HCEC 1CT (cell line): ENCODE measurements at regions not wholly inside any gene's neighbourhood (a gene's known extent, or its start where the extent isn't known, plus 50 kb on each side); places are given as distances from the start of the nearest gene placed in this dataset.
A peak's percentile ranks its signal among the peaks of the same experiment; 100 is the strongest.

Experiments used
- DNase-seq: peaks from one replicate; pipeline ENCODE4 v3.0.0-alpha.2; 2017

DNA sequence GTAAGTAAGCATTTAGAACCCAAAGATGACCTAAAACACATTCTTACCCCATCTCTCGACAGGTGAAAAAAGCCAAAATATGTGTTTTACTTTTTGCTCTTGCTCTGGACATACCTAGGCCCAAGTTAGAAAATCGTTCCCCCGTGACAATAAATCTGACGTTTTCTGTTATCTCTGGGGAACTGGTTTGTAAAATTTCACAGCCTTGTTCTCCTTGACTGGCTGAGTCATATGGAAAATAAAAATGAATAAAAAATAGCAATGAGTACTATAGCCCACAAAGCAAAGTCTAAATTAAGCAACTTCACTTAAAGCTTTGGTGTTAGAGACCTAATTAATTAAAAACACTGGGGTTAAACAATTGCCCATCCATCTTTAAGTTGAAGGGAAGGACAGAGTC is 286.9 kb upstream of the CLINT1 start:
- no peak for DNase-seq

DNA sequence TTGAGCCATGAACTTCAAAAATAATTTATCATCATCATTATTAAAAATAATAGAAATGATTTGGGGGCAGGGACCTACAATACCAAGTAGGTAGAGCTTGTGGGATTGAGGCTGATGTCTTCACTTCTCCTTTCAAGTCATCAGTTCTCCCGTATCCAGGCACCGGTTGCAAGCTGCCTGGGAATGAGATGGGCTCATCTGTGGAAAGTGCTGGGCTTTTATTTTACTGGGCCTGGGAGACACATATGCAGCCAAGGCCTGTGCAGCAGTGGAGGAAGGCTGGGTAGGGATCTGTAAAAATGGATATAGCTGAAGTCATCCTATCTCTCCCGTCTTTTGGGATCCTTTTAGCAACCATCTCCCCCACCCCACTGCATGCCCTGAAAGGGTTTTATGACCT is 284.1 kb upstream of the CLINT1 start:
- DNase-seq: no peak

DNA sequence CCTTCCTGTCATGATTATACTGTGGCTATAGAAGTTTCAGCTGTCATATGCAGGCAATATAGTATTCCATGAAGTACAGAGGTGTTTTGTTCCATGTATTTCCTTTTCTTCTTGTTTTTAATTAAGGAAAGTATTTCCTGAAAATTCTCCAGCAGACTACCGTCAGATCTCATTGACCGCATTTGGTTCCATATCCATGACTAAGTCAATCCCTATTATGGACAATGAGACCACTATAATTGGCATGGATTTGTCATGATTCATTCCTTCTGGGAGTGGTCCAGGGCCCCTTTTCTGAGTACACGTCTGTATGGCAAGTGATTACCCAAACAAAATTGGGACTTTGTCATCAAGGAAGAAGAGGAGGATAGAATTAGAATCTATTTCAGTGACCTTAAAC is 283.2 kb upstream of the CLINT1 start:
- DNase-seq: no peak

DNA sequence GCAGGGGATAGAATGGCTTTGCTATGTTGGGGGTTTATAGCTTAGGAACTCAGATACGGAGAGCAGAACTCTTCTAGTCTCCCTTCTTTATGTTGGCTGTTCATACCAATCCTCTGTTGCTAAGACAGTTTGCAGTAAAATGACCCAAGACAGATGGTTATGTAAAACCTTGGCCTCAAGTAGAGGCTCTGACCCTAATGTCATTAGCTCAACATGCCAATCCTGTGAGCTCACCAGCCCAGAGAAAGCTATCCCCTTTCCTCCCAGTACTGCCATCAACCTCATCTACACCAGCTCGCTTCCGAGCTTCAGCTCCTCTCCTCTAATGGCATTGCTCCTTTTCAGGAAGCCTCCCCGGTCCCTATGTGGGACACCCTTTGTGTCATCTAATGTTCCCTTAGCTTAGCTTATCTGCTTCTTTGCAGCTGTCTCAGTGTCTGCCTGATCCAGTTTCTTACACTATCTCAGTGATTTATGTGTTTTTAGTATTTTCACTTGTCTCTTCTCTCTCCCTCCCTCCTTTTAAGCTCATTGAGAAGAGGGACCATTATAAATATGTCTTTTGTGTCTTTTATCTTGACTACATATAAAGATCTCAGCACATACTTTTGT is 281.3 kb upstream of the CLINT1 start:
- DNase-seq: peak; percentile 73

DNA sequence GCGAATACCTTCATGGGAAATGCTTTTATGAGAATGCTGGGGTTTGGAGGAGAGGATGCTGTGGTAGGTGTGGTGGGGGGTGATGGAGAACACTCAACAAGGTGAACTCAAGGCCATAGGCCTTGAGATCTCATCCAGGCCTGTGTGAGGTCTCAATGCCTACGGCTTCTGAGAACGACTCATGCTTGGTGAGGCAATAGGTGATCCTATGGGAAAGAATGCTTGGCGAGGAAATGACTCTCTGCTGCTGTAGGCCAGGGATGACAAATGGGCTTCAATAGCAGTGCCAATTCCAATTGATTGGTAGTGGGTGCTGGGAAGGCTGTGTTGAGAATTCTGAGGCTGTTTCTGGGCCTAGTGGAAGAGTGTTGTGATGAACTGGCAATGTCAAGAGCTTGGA is 280.2 kb upstream of the CLINT1 start:
- DNase-seq: peak; percentile 78

DNA sequence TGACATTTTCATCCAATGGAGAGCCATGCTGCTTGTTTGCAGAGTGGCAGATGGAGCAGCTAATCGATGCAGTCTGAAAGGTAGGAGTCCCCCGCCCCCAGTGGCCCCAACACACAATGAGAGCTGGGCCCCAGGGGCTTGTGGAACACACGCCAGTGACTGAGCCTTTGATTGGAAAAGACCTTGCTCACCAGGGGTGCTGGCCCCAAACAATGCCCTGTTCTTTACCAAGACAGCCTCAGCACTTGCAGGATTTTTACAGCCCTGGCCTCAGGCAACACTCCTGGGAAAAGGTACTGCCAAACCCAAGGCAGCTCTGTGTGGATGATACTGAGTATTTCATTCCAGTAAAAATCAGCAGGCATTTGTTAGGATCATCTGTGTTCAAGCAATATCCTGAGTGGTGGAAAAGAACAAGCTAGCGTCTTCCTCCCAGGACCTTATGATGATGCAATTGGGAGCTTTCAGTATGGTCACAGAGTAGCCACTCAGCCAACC is 276.8 kb upstream of the CLINT1 start:
- DNase-seq: no peak

DNA sequence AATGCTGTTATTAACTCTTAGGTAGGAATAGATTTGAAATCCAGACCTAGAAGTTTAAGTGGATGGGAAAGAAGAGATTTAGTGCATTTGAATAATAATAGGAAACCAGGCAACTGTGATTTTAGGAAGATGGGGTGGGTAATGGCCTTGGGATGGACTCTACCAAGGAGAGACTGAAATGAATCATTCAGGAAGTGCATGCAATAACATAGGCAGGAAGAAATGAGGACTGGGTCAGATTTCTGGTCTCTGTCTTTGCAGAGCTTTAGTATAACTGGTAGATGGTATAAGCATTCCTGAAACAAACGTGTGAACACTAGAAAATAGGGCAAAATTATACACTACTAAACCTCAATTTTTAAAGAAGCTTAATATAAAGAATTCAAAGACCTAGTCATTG is 274.4 kb upstream of the CLINT1 start:
- DNase-seq: peak; percentile 34

DNA sequence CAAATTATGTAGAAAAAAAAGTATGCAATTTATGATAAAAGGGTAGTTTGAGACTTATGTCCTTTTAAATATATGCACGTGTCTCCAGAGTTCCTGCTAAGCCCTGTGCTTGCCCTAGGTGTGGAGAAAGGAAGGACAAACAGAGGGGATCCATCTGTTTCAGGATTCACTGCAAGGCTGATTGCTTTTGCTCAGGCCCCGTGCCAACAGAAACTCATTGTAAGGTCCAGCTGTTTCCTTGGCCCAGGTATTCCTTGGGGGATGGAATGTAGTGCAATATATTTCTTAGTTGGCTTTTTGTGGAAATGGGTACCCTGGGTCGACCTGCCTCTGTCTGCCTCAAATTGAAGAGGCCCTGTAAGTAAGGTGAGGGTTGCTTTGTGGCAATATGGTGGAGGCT is 268.6 kb upstream of the CLINT1 start:
- no peak for DNase-seq

DNA sequence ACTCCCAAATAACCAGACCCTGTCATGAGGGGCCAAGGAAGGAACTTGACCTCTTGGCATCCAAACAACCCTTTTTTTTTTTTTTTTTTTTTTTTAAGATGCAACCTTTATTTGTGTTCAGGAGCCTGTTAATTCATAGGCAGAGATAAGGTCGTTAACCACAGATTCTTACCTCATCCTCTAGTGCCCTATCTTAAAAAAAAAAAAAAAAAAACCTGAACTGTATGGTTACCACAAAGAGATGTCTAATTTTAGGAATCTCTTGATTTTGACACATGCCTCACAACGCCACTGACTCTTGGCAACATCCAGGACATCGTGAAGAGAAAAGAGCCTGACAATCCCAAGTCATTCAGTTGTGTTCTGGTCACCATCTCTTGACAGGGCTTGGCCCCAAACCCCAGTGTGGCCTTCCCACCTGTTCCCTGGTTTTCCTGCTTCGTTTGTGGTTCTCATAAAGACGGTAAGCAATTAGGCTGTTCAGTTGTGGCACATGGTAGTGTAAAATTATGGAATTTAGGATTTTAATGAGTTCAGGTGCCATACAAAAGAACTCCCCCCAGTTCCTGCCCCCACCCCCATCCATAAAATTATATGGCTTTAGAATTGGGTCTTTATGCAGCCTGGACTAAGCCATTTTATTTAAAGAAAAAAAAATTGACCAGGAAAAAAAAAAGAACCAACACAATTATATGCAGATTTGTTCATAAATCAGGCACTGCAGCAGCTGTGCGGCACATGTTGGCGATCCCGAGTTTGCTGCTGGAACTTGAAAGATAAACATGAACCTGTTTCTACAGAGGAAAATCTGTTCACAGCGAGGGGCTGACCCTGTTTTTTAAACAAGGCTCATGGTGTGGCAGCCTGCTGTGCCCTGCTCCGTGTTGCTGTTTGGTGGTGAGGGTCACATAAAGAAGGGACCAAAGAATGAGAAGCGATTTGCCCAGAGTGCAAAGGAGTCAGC is 267.8 kb upstream of the CLINT1 start:
- DNase-seq: no peak

DNA sequence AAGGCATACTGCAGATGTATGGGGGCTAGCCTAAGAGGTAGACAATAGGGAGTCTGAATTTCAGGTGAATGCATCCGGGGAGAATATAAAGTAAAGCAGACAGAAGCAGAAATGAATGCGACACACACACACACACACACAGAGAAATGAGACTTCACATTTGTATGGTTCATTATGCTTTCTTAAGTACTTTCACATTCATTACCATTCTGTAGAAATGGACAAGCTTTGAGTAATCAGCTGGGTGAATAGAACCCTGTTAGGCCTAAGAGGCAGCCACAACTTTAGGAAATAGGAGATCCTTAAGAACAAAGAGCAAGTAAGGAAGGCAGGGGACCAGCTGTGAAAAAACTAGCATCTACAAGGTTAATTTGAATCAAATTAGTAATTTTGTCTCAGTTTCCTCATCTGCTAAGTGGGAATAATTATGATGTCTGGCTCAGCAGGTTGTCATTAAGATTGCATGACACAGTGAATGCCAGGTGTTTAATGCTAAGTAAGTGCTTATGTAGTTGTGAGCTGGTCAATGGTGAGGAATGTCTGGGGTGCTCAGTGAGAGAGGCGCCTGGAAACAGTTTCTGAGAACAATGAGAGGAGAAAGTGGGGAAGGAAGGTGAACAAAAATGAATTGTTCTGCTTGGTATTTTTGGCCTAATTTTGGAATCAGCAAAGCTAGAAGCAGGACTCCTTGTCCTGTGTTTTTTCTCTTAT is 265.8 kb upstream of the CLINT1 start:
- DNase-seq: no peak

DNA sequence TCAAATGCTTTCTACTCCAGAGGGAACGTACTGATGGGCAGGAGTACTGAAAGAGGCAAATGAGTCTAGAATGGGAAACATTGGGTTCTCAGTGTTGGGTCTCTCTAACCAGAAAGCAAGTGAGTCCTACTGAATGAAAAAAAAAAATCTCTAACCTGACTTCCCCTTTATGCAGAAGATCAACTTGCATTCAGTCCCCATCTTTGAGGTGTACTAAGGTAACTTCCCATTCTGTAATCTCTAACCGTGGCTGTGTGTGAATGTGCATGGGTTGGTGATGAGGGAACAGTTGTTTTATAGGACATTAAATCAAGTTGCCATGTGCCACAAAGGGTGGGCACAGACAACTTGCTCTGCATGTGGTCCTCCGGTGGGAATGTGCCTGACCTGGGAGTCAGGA is 264.6 kb upstream of the CLINT1 start:
- DNase-seq: no peak

DNA sequence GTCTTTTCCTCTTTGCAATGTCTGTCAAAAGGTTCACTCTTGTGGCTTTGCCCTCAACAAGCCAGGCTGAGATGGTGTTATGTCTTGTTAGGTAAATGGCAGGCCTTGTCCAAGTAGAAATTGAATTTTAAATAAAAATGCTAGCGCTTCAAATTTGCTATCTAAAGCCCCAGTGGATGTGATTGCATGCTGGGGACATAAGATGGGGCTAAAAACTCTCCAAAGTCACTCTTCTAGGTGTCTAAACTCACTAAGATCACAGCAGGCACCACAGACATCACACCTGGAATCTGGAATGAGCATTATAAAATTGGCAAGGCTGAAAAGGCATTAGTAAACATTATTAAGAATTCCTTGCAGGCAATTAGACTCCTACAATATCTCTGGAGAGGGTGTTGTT is 262.7 kb upstream of the CLINT1 start:
- no peak for DNase-seq

DNA sequence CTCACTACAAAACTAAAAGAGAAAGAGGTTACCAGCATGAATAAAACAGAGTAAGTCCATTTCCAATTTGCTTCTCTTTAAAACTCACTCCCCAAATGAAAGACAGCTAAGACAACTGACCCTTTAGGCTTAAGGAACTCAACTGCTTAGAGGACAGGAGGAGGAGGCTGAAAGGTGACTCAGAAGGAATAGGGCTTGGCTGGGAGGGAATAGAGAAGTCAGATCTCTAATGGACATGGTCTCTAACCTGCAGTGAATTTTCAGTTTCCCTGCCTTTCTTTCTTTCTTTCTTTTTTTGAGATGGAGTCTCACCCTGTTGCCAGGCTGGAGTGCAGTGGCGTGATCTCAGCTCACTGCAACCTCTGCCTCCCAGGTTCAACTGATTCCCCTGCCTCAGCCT is 261.8 kb upstream of the CLINT1 start:
- DNase-seq: peak; percentile 40

DNA sequence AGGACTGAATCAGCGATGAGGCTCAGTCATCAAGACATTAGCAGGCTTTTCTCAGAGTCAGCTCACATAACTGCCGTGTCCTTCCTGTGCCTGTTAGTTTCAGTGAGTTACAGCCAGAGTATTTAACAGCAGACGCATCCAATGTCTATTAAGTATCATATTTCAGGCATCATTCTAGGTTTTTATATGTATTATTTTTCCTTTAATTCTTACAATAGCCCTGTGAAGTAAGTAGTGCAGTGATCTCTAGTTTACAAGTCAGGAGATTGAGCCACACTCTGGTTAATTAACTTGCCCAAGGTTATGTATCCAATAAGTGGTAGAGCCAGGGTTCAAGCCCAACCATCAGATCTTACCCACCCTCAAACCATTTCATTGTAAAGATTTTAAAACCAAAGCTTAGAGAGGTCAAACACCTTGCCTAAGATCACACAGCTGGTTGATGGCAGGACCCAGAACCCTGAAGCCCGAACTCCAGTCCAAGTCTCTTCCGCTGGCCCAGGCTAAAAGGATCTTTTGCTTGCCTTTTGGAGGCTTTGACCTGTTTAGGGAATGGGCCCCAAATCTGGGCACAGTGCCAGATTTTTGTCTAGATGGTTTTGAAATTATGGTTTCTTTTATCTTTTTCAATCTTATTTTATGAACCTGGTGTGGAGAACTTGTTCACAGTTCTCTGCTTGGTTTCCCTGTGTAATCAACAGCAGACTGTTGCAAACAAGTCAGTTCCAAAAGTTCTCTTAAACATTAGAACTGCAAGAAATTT is 261.2 kb upstream of the CLINT1 start:
- peak; percentile 88 for DNase-seq

DNA sequence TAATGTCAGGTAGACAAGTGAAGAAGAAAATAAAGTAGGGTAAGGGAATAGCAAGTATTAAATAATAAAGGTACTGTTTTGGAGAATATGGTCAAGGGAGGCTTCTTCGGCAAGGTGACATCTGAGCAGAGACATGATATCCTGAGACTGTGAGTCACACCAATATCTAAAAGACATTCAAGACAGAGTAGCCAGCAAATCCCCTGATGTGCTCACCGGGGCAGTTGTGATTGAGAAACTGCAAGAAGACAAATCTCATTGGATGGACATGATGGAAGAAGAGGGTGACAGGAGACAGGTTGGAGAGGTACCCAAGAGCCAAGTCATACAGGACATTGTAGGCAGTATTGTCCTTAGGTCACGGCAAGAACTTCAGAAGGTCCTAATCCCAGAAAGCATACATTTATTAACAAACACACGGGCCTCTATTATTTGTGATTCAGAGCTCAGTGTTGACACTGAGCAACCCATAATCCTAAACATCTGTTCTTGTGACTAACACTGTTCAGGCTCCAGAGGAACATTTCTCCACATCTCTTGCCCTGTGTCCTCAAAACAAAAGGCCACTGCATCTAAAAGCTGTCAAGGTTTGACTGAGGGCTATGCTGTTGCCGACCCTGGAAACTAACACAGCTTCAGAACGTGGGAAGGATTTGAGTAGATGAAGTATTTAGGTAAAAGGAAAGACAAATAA is 258.7 kb upstream of the CLINT1 start:
- DNase-seq: peak; percentile 67

DNA sequence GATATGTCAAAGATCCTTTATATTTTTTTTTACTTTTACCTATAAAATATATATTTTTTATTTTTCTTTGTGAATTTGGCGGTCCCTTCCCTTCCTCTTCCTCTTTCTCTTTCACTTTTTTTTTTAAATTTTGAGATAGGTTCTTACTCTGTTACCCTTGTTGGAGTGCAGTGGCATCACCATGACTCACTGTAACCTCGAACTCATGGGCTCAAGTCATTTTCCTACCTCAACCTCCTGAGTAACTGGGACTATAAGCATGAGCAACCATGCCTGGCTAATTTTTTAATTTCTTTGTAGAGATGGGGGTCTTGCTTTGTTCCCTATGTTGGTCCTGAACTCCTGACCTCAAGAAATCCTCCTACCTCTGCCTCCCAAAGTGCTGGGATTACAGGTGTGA is 258.0 kb upstream of the CLINT1 start:
- no peak for DNase-seq

DNA sequence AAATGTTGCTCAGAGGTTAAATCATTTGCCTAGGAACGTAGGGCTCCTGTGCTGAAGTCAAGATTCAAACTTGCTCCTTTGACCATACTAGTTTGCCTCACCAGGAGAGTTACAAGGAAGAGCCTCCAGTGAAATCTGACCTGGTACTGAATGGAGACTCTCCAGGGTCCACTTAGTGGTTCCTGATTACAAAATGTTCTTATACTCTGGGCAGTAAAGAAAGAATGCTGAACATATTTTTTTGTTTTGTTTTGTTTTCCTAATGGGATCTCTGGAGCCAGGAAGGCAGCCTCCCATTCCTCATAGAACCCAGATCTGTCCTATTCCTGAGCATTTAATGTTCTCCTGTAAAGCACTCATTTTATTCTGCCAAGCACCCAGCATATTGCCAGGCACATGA is 256.5 kb upstream of the CLINT1 start:
- DNase-seq: no peak

DNA sequence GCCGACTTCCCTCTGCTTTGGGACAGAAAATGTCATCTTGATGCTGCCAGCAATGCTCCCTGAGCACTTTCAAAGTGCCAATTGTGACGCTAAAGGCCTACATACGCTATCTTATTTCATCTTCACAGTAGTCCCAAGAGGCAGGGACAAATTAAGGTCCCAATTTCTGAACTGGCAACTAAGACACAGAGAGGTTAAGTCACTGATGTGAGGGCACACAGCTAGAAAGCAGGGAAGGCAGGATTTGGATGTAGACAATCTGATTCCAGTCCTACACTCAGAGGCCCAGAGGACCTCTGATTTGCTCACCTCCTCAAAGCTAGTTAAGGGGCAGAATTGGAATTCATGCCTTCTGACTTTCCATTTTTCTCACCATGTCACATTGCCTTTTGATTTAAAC is 249.2 kb upstream of the CLINT1 start:
- DNase-seq: no peak

DNA sequence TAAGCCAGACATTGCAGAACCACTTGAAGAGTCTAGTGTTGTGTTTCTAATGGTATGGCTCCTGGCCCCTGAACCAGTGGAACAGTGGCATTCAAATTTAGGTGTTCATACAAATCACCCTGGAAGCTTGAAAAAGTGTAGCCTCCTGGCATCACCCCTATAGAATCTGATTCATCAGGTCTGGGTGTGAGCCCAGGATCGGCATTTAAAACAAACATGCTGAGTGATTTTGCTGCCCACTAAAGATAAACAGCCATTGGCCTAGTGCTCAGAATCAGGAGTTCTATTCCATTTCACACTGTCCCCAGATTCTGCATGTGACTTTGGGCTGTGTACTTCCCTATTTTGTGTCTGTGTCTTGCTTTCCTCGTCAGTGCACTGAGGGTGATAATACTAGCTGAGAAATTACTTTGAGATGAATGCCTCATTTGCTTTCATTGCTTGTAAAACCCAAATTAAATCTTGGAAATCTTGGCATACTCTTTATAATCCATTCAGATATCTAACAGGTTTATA is 241.5 kb upstream of the CLINT1 start:
- DNase-seq: no peak

DNA sequence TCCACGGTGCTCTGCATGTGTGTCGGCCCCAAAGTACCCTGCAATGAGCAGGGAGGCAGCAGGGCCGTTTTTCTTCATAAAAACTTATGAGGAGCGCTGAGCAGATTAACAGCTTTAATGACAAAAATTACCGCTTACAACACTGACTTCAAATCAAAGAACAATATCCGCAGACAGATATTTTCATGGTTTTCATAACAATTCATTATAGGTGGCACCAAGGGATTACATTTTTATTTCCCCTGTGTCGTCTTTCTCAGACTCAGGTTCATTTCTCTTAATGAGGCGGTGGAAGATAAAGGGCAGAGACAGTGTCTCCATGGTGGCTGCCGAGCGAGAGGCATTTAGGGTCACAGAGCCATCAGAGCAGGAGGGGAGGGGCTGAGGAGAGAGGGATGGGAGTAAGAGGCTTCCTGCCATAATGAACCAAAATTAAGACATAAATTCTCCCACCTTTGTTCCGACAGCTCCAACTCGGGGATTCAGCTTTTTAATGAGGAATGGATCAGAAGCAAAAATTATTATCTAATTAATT is 240.7 kb upstream of the CLINT1 start:
- no peak for DNase-seq

DNA sequence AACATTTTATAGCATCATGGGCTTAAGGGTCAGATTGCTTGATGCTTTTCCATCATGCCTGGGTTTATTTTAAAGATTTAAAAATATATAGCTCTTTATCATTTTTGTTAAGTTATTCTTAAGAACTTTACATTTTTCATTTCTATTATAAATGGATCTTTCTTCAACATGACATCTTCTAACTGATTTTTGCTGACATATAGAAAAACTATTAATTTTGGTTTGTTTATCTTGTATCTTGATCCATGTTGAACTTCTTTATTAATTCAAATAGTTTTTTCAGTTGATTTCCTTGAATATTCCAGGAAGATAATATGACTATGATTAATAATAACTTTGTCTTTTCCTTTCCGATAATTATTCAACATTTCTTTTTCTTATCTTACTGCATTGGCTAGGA is 237.9 kb upstream of the CLINT1 start:
- no peak for DNase-seq

DNA sequence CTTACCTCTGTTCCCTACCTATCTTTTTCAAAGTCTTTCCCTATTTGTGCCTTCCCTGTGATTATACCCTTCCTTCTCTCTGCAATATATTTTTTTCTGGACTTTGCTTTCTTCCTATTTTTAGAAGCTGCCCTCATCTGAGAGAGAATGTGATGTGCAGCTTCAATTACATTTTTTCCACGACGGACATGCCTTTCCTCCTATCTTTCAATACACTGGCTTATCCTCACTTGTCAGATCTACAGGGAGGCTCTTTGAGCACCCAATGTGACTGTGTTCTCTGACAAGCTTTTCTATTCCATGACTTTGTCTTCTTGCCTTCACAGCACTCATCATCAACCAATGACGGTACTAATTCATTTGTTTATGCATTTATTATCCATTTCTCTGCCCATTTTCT is 227.9 kb upstream of the CLINT1 start:
- no peak for DNase-seq
